ENCODE measurements at regions not wholly inside any gene's neighbourhood (a gene's known extent, or its start where the extent isn't known, plus 50 kb on each side); places are given as distances from the start of the nearest gene placed in this dataset.
"Not testable (repeated sequence)": the region's sequence is repeated elsewhere in the genome, so short reads cannot be mapped to it uniquely, and the experiment has no call there.

GRCh38 chr6:91281901-91282300 lies 695.0 kb upstream of the MAP3K7 start:
- DNase-seq (ENCODE audit: low read depth) = no peak

GRCh38 chr6:91280494-91280830 lies 693.6 kb upstream of the MAP3K7 start:
- no peak for DNase-seq (ENCODE audit: low read depth)

- no peak for DNase-seq (ENCODE audit: low read depth)
Observed at GRCh38 chr6:91279740-91280493, 693.0 kb upstream of the MAP3K7 start.

GRCh38 chr6:91278416-91278815 lies 691.5 kb upstream of the MAP3K7 start:
- DNase-seq (ENCODE audit: low read depth) = no peak

GRCh38 chr6:91276315-91276714 lies 689.4 kb upstream of the MAP3K7 start:
- DNase-seq (ENCODE audit: low read depth) = no peak

- no peak for DNase-seq (ENCODE audit: low read depth)
Observed at GRCh38 chr6:91273729-91274128, 686.9 kb upstream of the MAP3K7 start.

- no peak for DNase-seq (ENCODE audit: low read depth)
Observed at GRCh38 chr6:91271807-91272206, 684.9 kb upstream of the MAP3K7 start.

GRCh38 chr6:91268941-91269340 lies 682.1 kb upstream of the MAP3K7 start:
- DNase-seq (ENCODE audit: low read depth) = no peak

GRCh38 chr6:91267246-91267645 lies 680.4 kb upstream of the MAP3K7 start:
- DNase-seq (ENCODE audit: low read depth) = no peak

GRCh38 chr6:91266156-91266555 lies 679.3 kb upstream of the MAP3K7 start:
- DNase-seq (ENCODE audit: low read depth) = no peak

- no peak for DNase-seq (ENCODE audit: low read depth)
Observed at GRCh38 chr6:91243436-91243835, 656.6 kb upstream of the MAP3K7 start.

- DNase-seq (ENCODE audit: low read depth) = no peak
Observed at GRCh38 chr6:91242614-91242949, 655.7 kb upstream of the MAP3K7 start.

GRCh38 chr6:91241946-91242613 lies 655.2 kb upstream of the MAP3K7 start:
- no peak for DNase-seq (ENCODE audit: low read depth)

GRCh38 chr6:91240878-91241603 lies 654.2 kb upstream of the MAP3K7 start:
- no peak for DNase-seq (ENCODE audit: low read depth)

- no peak for DNase-seq (ENCODE audit: low read depth)
Observed at GRCh38 chr6:91221072-91221720, 634.3 kb upstream of the MAP3K7 start.

- DNase-seq (ENCODE audit: low read depth) = no peak
Observed at GRCh38 chr6:91213229-91213901, 626.5 kb upstream of the MAP3K7 start.

GRCh38 chr6:91198588-91199255 lies 611.9 kb upstream of the MAP3K7 start:
- DNase-seq (ENCODE audit: low read depth) = peak; percentile 35

- no peak for DNase-seq (ENCODE audit: low read depth)
Observed at GRCh38 chr6:91196729-91197128, 609.9 kb upstream of the MAP3K7 start.

- no peak for DNase-seq (ENCODE audit: low read depth)
Observed at GRCh38 chr6:91193446-91193845, 606.6 kb upstream of the MAP3K7 start.

GRCh38 chr6:91190041-91190440 lies 603.2 kb upstream of the MAP3K7 start:
- not testable (repeated sequence) for DNase-seq (ENCODE audit: low read depth)

GRCh38 chr6:91185072-91185471 lies 598.2 kb upstream of the MAP3K7 start:
- DNase-seq (ENCODE audit: low read depth) = peak; percentile 56

GRCh38 chr6:91181416-91181815 lies 594.5 kb upstream of the MAP3K7 start:
- no peak for DNase-seq (ENCODE audit: low read depth)

Measured in HS-5 (cell line).